HG02852 (cell line): ENCODE measurements at regions not wholly inside any gene's neighbourhood (a gene's known extent, or its start where the extent isn't known, plus 50 kb on each side); places are given as distances from the start of the nearest gene placed in this dataset.
A peak's percentile ranks its signal among the peaks of the same experiment; 100 is the strongest.

Experiments used
- ATAC-seq: cut with Tn5 transposase; IDR thresholded peaks from one replicate; pipeline ENCODE4 v1.9.1; 2021; ENCODE audit warnings: mild to moderate bottlenecking, moderate library complexity; ENCODE audit not compliant: unreplicated experiment

DNA sequence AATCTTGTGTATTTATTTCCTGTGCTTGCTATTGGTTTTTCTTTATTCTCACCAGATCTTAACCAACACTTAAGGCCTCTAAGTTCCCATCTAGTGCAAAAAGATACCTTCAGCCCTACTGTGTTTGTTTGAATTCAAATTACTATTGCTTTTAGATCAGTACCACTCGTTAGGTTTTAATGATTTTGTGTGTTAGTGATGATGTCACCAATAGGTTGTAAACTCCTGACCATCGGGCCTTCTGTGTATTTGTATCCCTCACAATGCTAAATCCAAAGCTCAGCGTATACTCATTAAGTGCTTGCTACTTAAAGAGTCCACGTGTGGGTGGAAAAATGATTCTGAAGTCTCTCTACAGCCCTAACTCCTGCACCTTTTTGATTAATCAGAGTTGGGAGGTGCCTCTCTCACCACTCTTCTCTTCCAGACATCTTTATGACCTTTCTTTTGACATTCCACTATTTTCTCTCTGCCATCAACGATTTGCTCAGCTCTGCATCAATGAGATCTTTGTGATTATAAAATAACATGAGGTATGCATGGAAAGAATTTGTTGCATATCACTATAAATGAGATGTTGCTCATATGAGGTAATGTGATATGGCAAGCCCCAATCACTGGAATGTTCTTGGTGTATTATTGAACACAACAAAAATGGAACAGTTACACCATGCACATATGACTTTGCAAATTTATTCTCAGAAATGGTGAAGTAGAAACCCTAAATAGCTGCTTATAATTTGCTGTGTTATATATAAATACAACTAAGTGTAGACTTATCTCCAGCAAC is 55.1 kb upstream of the LAMA2 start:
- ATAC-seq = no peak

DNA sequence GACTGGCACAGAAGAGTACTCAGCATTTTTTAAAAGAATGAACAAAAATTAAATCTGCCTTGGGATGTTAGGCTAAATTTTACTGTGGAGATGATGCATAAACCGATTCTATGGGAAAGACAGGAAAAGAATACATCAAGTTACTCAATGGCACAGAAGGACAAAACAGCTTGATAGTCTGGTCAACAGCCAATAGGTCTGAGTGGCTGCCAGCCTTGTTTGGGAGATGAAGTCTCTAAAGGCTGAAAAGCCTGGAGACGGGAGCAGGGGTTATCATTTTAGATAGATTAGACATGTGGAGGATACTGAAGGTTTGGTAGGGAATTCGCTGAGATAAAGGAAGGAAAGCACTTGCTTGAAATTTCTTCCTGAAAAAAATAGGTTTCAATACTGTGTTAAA is 56.3 kb upstream of the LAMA2 start:
- no peak for ATAC-seq

DNA sequence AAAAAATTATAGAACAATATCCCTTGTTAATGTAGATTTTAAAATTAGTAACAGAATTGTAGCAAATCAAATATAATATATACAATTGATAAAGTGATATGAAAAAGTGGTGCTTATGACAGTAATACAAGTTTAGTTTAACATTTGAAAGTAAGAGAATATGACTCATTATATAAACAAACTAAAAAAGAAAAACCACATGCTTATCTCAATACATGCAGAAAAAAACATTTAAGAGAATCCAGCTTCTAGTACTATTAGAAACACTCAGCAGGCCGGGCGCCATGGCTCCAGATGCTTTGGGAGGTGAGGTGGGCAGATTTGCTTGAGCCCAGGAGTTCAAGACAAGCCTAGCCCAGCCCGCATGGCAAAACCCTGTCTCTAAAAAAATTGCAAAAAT is 60.7 kb upstream of the LAMA2 start:
- ATAC-seq = no peak

DNA sequence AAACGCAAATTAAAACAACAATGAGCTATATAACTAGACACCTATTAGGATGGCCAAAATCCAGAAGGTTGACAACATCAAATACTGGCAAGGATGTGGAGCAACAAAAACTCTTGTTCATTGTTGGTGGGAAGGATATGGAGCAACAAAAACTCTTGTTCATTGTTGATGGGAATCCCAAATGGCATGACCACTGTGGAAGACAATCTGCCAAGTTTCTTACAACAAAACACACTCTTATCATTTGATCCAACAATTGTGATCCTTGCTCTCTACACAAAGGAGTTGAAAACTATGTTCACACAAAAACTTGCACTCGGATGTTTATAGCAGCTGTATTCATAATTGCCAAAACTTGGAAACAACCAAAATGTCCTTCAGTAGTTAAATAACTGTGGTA is 61.8 kb upstream of the LAMA2 start:
- no peak for ATAC-seq

DNA sequence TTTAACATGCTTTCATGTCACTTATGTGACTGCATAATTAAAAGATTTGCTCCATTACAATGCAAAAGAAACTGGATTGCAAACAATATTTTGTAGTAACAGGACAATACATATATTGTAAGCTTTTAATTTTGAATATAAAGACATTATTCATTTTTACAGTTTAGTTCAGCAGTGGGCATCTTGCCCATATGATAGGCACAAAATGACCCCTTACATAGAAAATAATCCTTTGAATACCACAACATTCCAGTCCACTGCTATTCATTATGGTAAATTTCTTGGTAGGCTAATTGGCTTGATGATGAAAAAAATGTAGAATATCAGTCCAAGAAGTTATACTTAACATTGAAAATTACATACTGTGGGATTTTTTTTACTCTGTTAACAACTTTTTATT is 74.1 kb upstream of the LAMA2 start:
- ATAC-seq = no peak

DNA sequence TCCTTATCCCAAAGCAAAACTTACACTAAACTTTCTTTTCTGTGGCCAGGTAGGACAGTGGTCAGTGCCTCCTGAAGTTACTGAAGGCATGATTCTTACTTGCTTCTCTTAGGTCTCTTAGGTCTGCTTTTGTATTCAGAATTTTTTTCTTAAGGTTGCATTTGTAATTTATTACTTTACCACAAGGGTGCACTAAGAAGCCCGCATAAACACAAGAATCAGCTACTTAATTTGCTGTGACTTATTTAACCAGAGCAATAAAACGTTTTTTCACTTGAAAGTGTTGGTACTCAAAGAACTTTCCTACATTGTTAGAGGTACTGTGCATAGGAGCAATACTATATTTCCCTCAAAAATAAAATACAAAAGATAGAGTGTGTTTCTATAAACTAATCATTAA is 75.4 kb upstream of the LAMA2 start:
- no peak for ATAC-seq

DNA sequence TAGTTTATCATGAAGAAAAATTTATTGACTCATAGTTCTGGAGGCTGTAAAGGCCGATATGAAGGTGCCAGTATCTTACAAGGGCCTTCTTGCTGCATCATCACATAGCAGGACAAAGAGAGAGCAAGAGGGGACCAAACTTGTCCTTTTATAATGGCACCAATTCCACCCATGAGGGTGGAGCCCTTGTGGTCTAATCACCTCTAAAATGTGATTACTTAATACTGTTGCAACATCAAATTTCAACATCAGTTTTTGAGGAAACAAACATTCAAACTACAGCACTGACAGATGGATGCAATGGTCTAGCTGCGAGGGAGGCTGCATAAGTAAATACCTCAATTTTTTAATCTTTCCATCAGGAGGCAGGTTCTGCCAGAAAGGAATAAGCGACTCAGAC is 76.7 kb upstream of the LAMA2 start:
- ATAC-seq = no peak

DNA sequence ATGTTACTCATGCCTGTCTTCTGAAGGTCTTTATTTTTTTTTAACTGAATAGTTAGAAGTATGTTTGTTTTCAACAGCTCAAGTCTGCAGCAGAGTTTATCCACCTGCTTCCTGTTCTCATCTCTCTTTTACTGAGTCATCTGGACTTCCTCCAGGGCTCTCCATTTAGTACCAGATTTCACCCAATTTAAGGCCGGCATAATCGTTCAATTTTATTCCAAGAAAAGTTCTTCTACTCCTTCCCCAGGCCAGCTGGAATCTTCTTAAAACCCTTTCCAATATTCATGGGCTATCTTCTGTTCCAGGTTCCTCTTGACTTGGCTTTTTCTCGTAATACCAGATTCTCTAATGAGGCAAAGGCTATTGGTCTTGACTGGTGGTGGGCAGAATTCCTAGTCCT is 79.0 kb upstream of the LAMA2 start:
- no peak for ATAC-seq

DNA sequence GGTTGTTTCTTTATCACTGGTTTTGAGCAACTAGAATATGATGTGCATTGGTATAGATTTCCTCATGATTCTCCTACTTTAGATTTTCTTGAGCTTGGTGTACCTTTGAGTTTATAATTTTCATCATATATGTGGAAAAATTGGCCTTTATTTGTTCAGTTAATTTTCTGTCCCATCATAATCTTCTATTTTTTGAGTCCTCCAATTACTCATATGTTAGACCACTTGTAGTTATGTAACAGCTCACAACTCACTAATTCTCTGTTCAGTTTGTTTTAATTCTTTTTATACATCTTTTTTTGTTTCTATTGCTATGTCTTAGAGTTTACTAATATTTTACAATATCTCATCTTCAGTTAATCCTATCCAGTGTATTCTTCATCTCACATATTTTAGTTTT is 81.3 kb upstream of the LAMA2 start:
- ATAC-seq = no peak

DNA sequence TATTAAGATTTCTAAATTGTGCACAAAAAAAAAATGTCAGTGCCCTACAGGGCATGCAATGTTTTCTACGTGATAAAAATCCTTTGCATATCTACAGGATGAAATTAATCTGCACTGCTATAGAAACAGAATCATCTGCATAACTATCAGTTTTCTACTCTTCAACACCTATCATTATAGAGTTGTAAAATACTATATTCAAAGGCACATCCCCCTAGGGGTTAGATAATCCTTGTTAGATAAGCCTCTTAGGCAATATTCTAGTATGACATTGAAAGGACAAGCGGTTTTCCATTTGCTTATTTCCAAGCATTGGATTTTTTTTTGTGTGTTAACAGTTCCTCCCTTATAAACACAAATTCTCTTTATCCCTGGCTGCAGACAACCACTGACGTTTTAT is 98.7 kb upstream of the LAMA2 start:
- ATAC-seq = no peak

DNA sequence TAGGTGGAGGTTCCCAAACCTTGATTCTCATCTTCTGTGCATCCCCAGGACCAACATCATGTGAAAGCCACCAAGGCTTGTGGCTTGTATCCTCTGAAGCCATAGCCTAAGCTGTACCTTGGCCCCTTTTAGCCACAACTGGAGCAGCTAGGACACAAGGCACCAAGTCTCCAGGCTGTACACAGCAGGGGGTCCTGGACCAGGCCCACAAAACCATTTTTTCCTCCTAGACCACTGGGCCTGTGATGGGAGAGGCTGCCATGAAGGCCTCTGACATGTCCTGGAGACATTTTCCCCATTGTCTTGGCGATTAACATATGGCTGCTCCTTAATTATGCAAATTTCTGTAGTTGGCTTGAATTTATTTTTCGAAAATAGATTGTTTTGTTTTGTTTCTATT is 114.8 kb upstream of the LAMA2 start:
- no peak for ATAC-seq

DNA sequence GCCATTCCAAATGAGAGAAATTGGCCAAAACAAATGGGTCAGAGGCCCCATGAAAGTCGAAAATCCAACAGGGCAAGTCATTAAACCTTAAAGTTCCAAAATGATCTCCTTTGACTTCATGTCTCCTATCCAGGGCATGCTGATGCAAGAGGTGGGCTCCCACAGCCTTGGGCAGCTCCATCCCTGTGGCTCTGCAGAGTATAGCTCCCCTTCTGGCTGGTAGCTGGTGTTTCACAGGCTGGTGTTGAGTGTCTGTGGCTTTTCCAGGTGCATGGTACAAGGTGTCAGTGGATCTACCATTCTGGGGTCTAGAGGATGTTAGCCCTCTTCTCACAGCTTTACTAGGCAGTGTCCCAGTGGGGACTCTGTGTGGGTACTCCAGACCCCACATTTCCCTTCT is 115.2 kb upstream of the LAMA2 start:
- no peak for ATAC-seq

DNA sequence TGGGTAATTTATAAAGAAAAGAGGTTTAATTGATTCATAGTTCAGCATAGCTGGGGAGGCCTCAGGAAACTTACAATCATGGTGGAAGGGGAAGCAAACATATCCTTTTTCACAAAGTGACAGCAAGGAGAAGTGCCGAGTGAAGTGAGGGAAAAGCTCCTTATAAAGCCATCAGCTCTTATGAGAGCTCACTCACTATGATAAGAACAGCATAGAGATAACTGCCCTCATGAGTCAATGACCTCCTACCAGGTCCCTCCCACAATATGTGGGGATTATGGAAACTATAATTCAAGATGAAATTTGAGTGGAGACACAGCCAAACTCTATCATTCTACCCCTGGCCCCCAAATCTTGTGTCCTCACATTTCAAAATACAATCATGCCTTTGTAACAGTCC is 115.8 kb upstream of the LAMA2 start:
- ATAC-seq = no peak

DNA sequence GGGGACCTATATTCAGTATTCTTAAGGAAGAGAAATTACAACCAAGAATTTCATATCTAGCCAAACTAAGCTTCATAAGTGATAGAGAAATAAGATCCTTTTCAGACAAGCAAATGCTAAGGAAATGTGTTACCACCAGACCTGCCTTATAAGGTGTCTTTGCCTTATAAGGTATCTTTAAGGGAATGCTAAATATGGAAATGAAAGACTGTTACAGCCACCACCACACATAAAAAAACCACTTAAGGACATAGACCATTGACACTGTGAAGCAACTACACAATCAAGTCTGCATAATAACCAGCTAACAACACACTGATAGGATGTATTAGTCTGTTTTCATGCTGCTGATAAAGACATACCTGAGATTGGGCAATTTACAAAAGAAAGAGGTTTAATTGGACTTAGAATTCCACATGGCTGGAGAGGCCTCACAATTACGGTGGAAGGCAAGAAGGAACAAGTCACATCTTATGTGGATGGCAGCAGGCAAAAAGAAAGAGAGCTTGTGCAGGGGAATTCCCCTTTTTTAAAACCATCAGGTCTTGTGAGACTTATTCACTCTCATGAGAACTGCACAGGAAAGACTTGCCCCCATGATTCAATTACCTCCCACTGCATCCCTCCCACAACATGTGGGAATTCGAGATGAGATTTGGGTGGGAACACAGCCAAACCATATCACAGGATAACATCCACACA is 119.2 kb upstream of the LAMA2 start:
- peak; percentile 45 for ATAC-seq

DNA sequence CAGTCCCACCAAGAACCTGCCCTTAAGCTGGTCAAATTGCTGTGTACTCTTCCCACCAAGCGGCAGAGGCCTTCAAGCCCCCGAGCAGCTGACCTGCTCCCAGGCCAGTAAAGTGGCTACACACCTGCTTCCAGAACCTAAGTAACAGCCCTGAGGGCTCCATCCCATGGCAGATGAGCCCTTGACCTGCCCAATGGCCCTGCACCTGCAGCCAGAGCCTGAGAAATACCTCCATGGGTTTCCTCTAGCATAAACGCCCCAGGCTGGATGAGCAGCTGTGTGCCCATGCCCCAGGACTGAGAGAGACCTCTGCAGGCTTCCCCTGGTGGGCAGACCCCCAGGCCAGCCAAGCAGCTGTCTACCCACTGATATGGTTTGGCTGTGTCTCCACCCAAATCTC is 123.0 kb upstream of the LAMA2 start:
- no peak for ATAC-seq

DNA sequence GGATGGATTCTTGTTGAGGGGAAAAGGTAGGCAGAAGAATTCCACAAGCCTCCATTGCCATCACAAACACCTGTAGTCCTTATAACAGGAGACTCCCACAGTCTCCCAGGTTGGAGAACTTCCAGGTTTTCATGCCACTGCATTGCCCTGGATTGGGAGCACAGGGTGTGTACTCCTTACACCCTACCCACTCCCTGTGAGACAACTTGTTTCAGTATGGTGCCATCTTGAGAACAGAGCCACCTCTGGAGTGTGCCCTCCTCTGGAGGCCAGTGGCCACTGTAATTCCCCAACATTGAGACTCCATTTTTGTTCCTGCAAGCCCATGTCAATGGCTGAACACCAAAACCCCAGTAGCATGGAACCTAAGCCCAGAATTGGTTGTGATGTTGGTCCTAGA is 123.5 kb upstream of the LAMA2 start:
- no peak for ATAC-seq

DNA sequence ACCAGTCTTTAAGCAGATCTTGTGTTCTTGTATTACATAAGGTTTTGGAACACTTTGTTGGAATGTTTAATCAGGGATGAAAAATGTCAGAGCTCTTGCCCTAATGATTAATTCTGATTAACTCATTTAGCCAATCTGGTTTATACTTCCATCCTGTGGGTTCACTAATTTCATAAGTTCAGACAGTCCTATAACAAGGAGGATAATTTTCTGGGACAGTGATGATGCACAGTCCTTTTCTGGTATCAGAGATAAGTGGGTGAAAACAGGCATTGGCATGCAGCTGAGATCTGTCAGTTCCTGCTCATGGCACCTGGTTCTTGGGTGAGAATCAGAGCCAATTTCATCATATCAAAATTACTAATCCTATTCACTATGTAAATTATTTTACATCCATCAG is 125.0 kb upstream of the LAMA2 start:
- no peak for ATAC-seq

DNA sequence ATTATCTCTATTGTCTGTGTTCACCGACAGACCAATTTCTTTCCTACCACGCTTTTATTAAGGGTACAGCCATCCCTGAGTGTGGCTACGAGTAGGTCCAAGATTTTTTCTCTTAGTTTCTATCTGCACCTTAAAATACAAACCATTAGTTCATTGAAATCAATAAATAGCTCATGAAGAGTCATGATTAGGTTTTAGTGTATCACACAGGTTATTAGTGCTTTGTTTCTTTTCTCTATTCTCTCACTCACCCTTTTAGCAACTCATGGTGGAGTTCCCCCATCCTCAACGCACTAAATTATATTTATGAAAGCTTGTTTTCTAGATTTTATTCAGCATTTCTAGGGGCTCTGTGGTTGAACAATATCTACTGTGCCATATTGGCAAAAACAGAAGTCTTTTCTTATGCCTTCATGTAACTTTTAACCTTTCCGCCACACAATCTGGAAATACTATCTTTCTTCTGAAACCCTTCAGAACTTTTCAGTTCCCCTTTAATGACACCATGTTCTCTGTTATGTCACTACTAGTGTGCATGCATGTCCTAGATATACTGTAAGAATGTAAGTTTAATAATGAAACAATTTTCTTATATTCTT is 128.2 kb upstream of the LAMA2 start:
- ATAC-seq = peak; percentile 97

DNA sequence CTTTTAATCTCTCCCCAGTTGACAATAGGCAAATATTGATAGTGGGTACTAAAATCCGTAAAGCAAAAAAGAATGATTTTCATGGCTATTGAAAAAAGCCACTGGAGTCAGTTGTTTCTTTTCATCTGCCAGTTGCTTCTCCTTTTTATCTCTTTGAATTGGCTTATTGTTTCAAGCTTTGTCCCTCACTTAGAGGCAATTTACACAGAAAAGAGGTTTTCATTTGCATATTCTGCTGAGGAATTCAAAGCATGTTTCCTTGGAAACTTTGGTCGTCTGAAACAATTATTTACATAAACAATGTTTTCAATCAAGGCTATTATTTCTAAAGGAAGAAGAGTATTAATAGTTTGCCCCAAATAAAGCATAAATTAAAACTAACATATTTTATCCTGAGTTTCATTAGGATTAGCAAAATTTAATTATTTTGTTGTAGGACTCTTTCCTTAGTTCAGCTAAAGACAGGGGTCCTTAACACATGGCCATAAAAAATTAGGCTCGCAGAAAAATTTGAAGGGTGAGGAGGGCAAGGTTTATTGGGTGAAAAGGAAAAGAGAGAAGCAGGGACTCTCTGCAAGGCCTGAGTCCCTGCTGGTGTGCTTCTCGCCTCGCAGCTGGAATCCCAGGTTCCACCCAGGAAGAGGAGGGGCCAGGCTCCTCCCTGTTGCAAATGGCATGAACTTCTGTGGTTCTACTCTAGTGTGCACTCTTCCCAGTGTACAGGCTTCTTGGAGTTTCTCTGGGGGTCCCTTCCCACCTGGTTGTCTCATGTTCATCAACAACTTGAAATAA is 138.8 kb upstream of the LAMA2 start:
- ATAC-seq = no peak

DNA sequence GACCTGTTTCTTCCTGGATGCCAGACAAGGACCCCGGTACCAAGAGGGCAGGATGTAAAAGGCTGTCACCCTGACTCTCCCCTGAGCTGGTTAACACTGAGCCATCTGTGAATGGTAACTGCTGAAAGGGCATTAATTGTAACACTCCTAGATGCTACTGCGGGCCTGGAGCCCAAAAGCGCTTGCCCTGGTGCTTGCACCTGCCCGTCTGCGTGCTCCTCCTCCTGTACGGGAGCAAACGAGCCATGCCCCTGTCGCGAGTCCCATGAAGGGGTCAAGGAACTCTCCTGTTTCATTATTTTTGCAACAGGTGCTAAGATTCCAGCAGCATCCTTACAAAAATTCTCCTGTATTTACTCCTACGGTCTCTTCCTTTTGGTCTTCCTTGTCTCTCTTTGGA is 140.0 kb upstream of the LAMA2 start:
- no peak for ATAC-seq

DNA sequence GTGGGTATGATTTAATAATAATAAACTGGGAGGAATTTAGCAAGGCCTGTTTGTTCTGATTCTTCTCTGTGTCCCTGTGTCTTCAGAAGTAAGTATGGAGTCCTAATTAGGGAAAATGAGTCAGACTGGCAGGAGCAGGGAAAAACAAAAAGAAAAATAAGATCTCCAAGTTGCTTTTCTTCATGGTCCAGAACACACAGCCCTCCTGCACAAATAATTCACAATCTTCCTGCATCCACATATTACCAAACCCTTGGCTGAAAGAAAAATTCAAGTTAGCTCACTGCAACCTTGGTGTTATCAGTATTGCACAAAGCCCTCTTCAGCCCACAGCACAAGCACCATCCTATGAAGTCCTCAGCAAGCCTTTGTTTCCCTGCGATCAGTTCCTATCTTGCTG is 142.0 kb upstream of the LAMA2 start:
- ATAC-seq = no peak

DNA sequence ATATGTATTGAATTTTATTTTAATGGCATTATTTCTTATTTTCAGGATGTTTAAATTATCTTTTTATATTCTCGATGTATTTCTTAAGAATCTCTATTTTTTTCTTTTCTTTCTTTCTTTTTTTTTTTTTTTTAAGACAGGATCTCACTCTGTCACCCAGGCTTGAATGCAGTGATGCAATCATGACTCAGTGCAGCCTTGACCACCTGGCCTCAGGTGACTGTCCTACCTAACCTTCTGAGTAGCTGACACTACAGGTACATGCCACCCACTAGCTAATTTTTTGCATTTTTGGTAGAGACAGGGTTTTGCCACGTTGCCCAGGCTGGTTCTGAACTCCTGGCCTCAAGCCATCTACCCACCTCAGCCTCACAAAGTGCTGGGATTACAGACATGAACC is 143.8 kb upstream of the LAMA2 start:
- no peak for ATAC-seq
